HL-60 (cell line): ENCODE measurements at regions not wholly inside any gene's neighbourhood (a gene's known extent, or its start where the extent isn't known, plus 50 kb on each side); places are given as distances from the start of the nearest gene placed in this dataset.

Experiments used
- DNase-seq, 2 experiments: peaks; one replicate each; pipeline ENCODE4 v3.0.0-alpha.2; 2010 to 2020; ENCODE audit warnings: low read depth in 1 of 2, low spot score in 1 of 2
- H3K27ac ChIP-seq: fragments of 250-450 bp; sonication (Bioruptor Pico); replicated peaks from 2 replicates; pipeline ENCODE4 v1.5.1; 2020; ENCODE audit warnings: mild to moderate bottlenecking, moderate library complexity
- H3K27me3 ChIP-seq: fragments of 250-450 bp; sonication (Bioruptor Pico); 2 replicates; pipeline ENCODE4 v1.5.1; 2021; ENCODE audit warnings: mild to moderate bottlenecking, moderate library complexity; ENCODE audit not compliant: insufficient read depth, poor library complexity, severe bottlenecking
- H3K4me3 ChIP-seq: replicated peaks from 2 replicates; pipeline ENCODE4 v1.5.1; 2011; ENCODE audit warnings: mild to moderate bottlenecking, control low read depth, low read length; ENCODE audit not compliant: insufficient read depth
- GABPA ChIP-seq: IDR thresholded peaks from 2 replicates; pipeline ENCODE4 v1.6.1; 2012; ENCODE audit warnings: low read depth
- POLR2AphosphoS5 ChIP-seq: IDR thresholded peaks from 2 replicates; pipeline ENCODE4 v1.6.1; 2012; ENCODE audit warnings: low read depth
- SPI1 ChIP-seq: IDR thresholded peaks from 2 replicates; pipeline ENCODE4 v1.6.1; 2012; ENCODE audit warnings: low read depth, mild to moderate bottlenecking, borderline replicate concordance
- TF ChIP-seq, protein P1 (sequence below): IDR thresholded peaks from one replicate; pipeline ENCODE4 v1.5.1; 2011; ENCODE audit warnings: low read length, control low read depth, inconsistent platforms; ENCODE audit not compliant: insufficient read depth
- TF ChIP-seq, protein P2 (sequence below): IDR thresholded peaks from 2 replicates; pipeline ENCODE4 v1.6.1; 2012; ENCODE audit warnings: low read depth; ENCODE audit not compliant: insufficient replicate concordance

DNA sequence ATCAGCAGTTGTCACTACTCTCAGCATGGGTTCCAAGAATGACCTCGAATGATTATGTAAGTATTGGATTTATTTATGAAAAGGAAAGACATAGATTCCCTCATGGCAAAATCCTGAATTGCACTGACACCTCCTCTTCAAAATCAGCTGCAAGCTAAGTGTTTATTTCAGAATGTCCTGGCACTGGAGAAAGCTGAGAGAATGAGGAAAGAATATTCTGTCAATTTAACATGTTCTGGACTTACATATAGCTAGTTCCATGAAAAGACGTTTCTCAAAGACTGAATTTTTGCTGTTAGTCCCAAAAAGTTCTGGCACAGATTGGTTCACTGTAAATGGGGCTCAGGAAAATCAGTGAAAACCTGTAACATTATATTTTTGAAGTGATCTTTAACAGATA lies 120.3 kb downstream of the NREP start:
- Histone ChIP-seq H3K27me3 (no peaks in the 10 kb centered on the region), H3K4me3 (no peak overlapping the region), H3K27ac (no peak overlapping the region)
- DNase-seq = no peak
- TF ChIP-seq, protein P1, sequence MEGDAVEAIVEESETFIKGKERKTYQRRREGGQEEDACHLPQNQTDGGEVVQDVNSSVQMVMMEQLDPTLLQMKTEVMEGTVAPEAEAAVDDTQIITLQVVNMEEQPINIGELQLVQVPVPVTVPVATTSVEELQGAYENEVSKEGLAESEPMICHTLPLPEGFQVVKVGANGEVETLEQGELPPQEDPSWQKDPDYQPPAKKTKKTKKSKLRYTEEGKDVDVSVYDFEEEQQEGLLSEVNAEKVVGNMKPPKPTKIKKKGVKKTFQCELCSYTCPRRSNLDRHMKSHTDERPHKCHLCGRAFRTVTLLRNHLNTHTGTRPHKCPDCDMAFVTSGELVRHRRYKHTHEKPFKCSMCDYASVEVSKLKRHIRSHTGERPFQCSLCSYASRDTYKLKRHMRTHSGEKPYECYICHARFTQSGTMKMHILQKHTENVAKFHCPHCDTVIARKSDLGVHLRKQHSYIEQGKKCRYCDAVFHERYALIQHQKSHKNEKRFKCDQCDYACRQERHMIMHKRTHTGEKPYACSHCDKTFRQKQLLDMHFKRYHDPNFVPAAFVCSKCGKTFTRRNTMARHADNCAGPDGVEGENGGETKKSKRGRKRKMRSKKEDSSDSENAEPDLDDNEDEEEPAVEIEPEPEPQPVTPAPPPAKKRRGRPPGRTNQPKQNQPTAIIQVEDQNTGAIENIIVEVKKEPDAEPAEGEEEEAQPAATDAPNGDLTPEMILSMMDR = no peak
- TF ChIP-seq, protein P2, sequence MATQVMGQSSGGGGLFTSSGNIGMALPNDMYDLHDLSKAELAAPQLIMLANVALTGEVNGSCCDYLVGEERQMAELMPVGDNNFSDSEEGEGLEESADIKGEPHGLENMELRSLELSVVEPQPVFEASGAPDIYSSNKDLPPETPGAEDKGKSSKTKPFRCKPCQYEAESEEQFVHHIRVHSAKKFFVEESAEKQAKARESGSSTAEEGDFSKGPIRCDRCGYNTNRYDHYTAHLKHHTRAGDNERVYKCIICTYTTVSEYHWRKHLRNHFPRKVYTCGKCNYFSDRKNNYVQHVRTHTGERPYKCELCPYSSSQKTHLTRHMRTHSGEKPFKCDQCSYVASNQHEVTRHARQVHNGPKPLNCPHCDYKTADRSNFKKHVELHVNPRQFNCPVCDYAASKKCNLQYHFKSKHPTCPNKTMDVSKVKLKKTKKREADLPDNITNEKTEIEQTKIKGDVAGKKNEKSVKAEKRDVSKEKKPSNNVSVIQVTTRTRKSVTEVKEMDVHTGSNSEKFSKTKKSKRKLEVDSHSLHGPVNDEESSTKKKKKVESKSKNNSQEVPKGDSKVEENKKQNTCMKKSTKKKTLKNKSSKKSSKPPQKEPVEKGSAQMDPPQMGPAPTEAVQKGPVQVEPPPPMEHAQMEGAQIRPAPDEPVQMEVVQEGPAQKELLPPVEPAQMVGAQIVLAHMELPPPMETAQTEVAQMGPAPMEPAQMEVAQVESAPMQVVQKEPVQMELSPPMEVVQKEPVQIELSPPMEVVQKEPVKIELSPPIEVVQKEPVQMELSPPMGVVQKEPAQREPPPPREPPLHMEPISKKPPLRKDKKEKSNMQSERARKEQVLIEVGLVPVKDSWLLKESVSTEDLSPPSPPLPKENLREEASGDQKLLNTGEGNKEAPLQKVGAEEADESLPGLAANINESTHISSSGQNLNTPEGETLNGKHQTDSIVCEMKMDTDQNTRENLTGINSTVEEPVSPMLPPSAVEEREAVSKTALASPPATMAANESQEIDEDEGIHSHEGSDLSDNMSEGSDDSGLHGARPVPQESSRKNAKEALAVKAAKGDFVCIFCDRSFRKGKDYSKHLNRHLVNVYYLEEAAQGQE = no peak
- TF ChIP-seq SPI1 (no peak), GABPA (no peak), POLR2AphosphoS5 (no peak)

DNA sequence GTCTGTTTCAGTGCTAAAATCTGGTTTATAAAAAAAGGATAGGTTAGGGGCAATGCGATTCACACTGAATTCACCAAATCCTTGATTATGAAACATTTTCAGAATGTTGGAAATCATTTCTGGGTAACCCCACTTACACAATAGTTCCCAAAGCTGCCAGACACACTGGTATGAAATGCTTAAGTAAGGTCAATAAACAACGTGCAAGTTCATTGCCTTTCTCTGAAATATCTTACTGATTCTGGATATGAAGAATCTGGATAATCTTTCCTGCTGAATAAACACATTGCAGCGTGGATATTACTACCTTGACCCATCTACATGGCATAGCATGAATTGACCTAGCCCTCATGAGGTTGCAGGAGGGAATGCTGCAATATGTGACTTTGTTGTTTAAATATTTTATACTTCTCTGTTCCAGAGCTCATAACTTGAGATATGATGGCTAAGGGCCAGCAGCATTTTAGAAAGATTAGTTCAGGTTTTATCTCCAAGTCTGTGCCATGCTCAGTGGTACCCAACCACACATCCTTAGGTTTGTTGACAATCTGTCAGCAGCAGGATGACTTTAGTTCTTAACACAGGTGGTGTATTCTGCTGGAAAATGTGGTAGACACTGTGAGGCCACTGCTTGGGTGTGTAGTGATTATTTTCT lies 121.0 kb downstream of the NREP start:
- TF ChIP-seq POLR2AphosphoS5 = no peak
- Histone ChIP-seq H3K27me3 (no peaks in the 10 kb centered on the region), H3K27ac (no peak overlapping the region), H3K4me3 (no peak overlapping the region)
- DNase-seq = no peak

DNA sequence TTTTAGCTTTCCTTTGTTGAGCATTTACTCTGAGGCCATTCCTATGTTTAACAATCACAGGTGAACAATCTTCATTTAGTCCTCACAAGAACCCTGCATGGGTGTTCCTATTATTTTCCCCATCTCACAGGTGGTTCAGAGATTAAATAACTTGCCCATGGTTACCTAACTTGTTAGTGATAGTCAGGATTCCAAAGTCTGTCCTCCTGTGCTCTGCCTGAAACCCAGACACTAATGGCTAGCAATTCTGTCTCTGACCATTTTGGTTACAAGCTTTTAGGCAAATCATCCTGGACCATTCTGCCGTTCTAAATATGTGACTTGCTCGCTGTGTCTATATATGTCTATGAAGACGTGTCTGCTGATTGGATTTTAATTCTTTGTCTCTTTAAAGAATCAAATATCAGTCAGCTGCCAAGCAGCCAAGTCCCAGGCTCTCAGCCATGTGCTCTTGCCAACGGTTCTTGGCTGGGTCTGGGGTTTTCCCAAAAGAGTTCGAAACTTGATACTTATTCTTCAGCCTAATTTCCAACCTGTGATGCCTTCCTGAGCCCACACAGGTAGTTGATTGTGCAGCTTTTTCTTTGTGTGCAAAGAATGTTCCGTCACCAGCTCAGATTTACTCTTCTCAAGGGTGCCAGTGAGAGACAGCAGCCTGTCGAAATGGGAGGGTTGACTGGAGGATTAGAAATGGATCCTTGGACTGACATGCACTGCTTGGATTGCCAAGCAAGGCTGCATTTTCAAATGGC lies 121.7 kb downstream of the NREP start:
- TF ChIP-seq SPI1 (no peak), GABPA (no peak), POLR2AphosphoS5 (no peak)
- TF ChIP-seq, protein P2 = no peak
- TF ChIP-seq, protein P1 = no peak
- Histone ChIP-seq H3K27ac (no peak overlapping the region), H3K27me3 (no peaks in the 10 kb centered on the region), H3K4me3 (no peak overlapping the region)
- DNase-seq = no peak

DNA sequence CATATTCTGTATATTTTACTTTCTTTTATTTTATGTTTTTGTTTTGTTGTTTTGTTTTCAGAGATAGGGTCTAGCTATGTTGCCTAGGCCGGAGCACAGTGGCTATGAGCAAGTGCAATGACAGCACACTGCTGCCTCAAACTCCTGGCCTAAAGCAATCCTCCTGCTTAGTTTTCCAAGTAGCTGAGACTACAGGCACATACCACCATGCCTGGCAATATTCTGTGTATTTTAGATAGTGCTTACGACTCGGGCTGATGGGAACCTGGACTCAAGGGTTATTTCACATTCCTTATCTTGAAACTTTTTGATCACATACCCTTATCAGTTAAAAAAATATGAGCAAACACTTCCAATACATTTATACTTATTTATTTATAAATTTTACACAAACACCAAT lies 119.0 kb upstream of the STARD4 start:
- no peak for DNase-seq
- H3K27ac ChIP-seq = no peak overlapping the region
- no peaks in the 10 kb centered on the region for H3K27me3 ChIP-seq
- H3K4me3 ChIP-seq = no peak overlapping the region
- TF ChIP-seq POLR2AphosphoS5 = no peak
- TF ChIP-seq, protein P1 = no peak
- no peak for TF ChIP-seq SPI1
- TF ChIP-seq, protein P2 = no peak
- no peak for TF ChIP-seq GABPA
